BLaER1 treated with 17β-estradiol and CSF1 and Interleukin-3, amounts not matched to agents 10 nM and 100 nM (cell line): ENCODE measurements at regions not wholly inside any gene's neighbourhood (a gene's known extent, or its start where the extent isn't known, plus 50 kb on each side); places are given as distances from the start of the nearest gene placed in this dataset.
"Not testable (repeated sequence)": the region's sequence is repeated elsewhere in the genome, so short reads cannot be mapped to it uniquely, and the experiment has no call there.

Experiments
- H3K27ac ChIP-seq, 11 experiments: shearing (Covaris generic); formaldehyde crosslinking; 2 replicates each; pipeline ENCODE4 v1.8.1; 2022
- H3K27me3 ChIP-seq, 11 experiments: shearing (Covaris generic); formaldehyde crosslinking; 2 replicates each; pipeline ENCODE4 v1.8.1; 2022
- H3K36me3 ChIP-seq, 11 experiments: shearing (Covaris generic); formaldehyde crosslinking; 2 replicates each; pipeline ENCODE4 v1.8.1; 2022
- H3K4me1 ChIP-seq, 10 experiments: shearing (Covaris generic); formaldehyde crosslinking; 2 replicates each; pipeline ENCODE4 v1.8.1; 2022
- H3K4me2 ChIP-seq, 11 experiments: shearing (Covaris generic); formaldehyde crosslinking; 2 replicates each; pipeline ENCODE4 v1.8.1; 2022
- H3K4me3 ChIP-seq, 10 experiments: shearing (Covaris generic); formaldehyde crosslinking; 2 replicates each; pipeline ENCODE4 v1.8.1; 2022
- H3K9ac ChIP-seq, 11 experiments: shearing (Covaris generic); formaldehyde crosslinking; 2 replicates each; pipeline ENCODE4 v1.8.1; 2022
- H3K9me3 ChIP-seq, 11 experiments: shearing (Covaris generic); formaldehyde crosslinking; replicated peaks in 1 of 11; 2 replicates each; pipeline ENCODE4 v1.8.1; 2022
- H4K20me1 ChIP-seq, 11 experiments: shearing (Covaris generic); formaldehyde crosslinking; 2 replicates each; pipeline ENCODE4 v1.8.1; 2022
- Cebpa-rat ChIP-seq, 11 experiments: shearing (Covaris generic); IDR thresholded peaks; 2 replicates each; pipeline ENCODE4 v1.8.1; 2022

DNA sequence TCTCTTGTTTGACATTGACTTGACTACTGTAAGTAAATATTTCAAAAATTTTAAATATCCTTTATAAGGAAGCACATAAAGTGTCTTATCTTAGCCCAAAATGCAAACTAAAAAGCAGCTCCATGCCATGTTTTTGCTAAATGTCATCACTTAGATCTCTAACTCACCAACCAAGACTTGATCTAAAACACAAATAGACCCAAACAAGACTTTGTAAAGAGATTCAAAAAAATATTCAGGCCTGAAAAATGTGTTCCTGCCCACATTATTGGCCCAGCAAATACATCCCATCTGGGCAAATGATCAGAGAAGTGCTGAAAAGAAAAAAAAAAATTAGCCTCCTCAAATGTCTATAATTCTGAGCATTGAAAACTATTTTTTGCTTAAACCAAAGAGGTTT lies 187.6 kb downstream of the MREG start:
- no peaks in the 10 kb centered on the region for H4K20me1 ChIP-seq

GRCh38 chr2:215821298-215821697 lies 192.1 kb downstream of the MREG start:
- not testable (repeated sequence) for H3K36me3 ChIP-seq, H3K9ac ChIP-seq, H3K4me3 ChIP-seq, H3K4me1 ChIP-seq, H3K27ac ChIP-seq, H4K20me1 ChIP-seq, H3K4me2 ChIP-seq, H3K27me3 ChIP-seq
- H3K9me3 ChIP-seq = peaks cover 10 to 67% (median 22%) of the 10 kb centered on the region in 11 experiments; a peak in 18 of 22 replicates

More for the DNA sequence above, 187.6 kb downstream of the MREG start:
- Histone ChIP-seq H3K36me3 (no peaks in the 10 kb centered on the region), H3K9ac (no peak overlapping the region), H3K4me1 (peaks cover 0 to 34% (median 2%) of the 10 kb centered on the region in 10 experiments; a peak in 9 of 20 replicates), H3K4me2 (no peak overlapping the region), H3K4me3 (no peak overlapping the region), H3K27me3 (no peaks in the 10 kb centered on the region), H3K27ac (no peak overlapping the region), H3K9me3 (peaks cover 4 to 57% (median 11%) of the 10 kb centered on the region in 11 experiments; a peak in 15 of 22 replicates)
- no peak for TF ChIP-seq Cebpa-rat (IDR thresholded peaks at IDR 0.05)

DNA sequence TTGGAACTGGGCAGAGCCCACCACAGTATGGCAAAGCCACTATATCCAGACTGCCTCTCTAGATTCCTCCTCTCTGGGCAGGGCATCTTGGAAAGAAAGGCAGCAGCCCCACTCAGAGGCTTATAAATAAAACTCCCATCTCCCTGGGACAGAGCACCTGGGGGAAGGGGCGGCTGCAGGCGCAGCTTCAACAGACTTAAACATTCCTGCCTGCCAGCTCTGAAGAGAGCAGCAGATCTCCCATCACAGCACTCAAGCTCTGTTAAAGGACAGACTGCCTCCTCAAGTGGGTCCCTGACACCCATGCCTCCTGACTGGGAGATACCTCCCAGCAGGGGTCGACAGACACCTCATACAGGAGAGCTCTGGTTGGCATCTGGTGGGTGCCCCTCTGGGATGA lies 193.6 kb downstream of the MREG start:
- not testable (repeated sequence) for H3K27ac ChIP-seq, H3K4me3 ChIP-seq, H4K20me1 ChIP-seq, H3K4me1 ChIP-seq, H3K9ac ChIP-seq, H3K27me3 ChIP-seq, H3K4me2 ChIP-seq, H3K36me3 ChIP-seq
- peaks cover 10 to 73% (median 22%) of the 10 kb centered on the region in 11 experiments; a peak in 18 of 22 replicates for H3K9me3 ChIP-seq

DNA sequence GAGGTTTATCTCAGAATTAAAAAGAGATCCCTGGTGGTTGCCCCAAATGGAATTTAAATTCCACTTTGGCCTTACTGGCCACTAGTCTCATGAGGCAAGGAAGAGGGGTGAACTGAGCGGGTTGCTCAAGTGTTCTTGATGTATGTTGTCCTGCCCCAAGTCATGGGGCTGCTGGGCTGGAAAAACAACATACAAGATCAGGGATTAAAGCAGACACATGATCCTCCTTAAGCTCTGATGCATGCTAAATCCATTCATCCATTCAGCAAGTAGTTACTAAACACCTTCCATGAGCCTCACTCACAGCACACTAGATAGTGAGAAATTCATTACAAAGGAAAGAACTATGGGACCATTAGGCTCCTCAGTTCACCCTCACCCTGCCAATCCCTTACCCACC lies 196.3 kb downstream of the MREG start:
- H3K9ac ChIP-seq = no peak overlapping the region
- H3K4me3 ChIP-seq = no peak overlapping the region
- H3K4me1 ChIP-seq = peaks cover 9 to 16% (median 12%) of the 10 kb centered on the region in 10 experiments
- no peaks in the 10 kb centered on the region for H3K36me3 ChIP-seq
- H3K27ac ChIP-seq = no peak overlapping the region
- no peak overlapping the region for H3K4me2 ChIP-seq
- TF ChIP-seq Cebpa-rat (IDR thresholded peaks at IDR 0.05) = no peak
- no peaks in the 10 kb centered on the region for H3K27me3 ChIP-seq
- peaks cover 9 to 53% (median 22%) of the 10 kb centered on the region in 11 experiments; a peak in 18 of 22 replicates for H3K9me3 ChIP-seq
- no peaks in the 10 kb centered on the region for H4K20me1 ChIP-seq

GRCh38 chr2:215816424-215816823 lies 196.9 kb downstream of the MREG start:
- H3K9me3 ChIP-seq = peaks cover 8 to 47% (median 19%) of the 10 kb centered on the region in 11 experiments; a peak in 18 of 22 replicates
- no peak overlapping the region for H3K9ac ChIP-seq
- no peak overlapping the region for H3K27ac ChIP-seq
- H3K4me1 ChIP-seq = peaks cover 15 to 22% (median 18%) of the 10 kb centered on the region in 10 experiments
- H3K27me3 ChIP-seq = no peaks in the 10 kb centered on the region
- no peak overlapping the region for H3K4me3 ChIP-seq
- TF ChIP-seq Cebpa-rat (IDR thresholded peaks at IDR 0.05) = no peak
- H3K36me3 ChIP-seq = no peaks in the 10 kb centered on the region
- no peaks in the 10 kb centered on the region for H4K20me1 ChIP-seq
- no peak overlapping the region for H3K4me2 ChIP-seq

DNA sequence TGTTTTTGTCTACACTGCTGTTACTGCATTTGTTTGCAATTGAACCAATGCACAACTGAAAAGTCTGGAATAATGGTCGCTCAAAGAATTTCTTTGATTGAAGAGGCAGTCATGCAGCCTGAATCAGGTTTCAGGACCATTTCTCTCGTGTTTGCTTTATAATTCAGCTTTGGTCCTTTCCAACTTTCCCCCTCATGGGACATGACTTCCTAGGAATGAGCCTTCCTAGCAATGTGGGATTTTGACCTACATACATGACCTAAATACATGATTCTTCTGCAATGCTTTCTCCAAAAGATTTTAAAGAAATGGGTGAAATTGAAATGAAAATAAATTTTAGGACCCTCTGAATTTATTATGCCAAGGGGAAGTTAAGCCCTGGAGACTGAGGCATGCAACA lies 197.4 kb downstream of the MREG start:
- Histone ChIP-seq H3K36me3 (no peaks in the 10 kb centered on the region), H3K9me3 (peaks cover 6 to 42% (median 16%) of the 10 kb centered on the region in 11 experiments; a peak in 17 of 22 replicates), H3K27me3 (no peaks in the 10 kb centered on the region), H3K27ac (no peak overlapping the region), H3K9ac (no peak overlapping the region), H4K20me1 (no peaks in the 10 kb centered on the region), H3K4me3 (no peak overlapping the region), H3K4me2 (no peak overlapping the region), H3K4me1 (peaks cover 20 to 27% (median 23%) of the 10 kb centered on the region in 10 experiments)
- TF ChIP-seq Cebpa-rat (IDR thresholded peaks at IDR 0.05) = no peak

GRCh38 chr2:215812966-215813365 lies 200.4 kb downstream of the MREG start:
- Histone ChIP-seq H3K4me2 (peak overlapping the region in 10 of 11 experiments; percentile 72 to 89 (median 80); a peak in 19 of 22 replicates), H3K4me1 (peaks cover 27 to 45% (median 38%) of the 10 kb centered on the region in 10 experiments), H3K27me3 (no peaks in the 10 kb centered on the region), H3K9ac (no peak overlapping the region), H3K9me3 (peaks cover 0 to 20% (median 0%) of the 10 kb centered on the region in 11 experiments; a peak in 2 of 22 replicates), H3K4me3 (no peak overlapping the region), H3K27ac (peak overlapping the region in 3 of 11 experiments; percentile 68 to 81 (median 75); a peak in 4 of 22 replicates), H4K20me1 (no peaks in the 10 kb centered on the region), H3K36me3 (no peaks in the 10 kb centered on the region)
- no peak for TF ChIP-seq Cebpa-rat (IDR thresholded peaks at IDR 0.05)

DNA sequence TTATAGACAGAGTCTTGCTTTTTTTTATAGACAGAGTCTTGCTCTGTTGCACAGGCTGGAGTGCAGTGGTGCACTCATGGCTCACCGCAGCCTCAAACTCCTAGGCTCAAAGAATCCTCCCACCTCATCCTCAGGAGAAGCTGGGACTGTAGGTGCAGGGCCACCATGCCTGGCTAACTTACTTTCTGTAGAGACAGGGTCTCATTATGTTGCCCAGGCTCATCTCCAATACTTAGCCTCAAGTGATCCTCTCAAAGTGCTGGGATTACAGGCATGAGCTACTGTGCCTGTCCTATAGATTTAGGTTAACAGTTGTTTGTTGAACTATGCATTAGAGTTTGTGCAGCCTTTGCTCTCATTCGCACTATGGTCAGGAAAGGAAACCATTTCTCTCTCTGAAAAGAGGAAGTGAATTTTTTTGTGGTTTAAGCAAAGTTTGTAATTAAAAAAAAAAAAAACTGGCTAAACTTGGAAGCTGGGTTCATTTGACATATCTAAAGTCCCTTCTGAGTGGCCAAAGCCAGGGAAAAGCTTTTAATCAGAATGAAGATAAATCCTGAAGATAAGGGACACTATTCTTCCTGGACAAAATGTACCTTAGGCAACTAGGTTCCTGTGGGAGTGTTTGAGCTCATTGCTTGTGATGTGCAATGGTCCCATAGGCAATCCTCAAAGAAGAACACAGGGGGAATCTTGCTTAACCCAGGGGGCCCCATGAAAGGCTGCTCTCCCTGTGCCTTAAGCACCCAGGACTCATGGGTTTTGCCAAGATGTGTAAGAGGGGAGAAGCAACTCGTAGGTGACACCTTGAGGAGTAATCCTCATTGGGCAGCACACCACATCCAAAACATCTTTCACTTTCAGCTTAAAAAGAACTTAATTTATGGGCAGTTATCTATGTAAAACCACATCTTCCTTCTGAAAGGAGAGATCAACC lies 201.7 kb downstream of the MREG start:
- Histone ChIP-seq H3K4me1 (peaks cover 27 to 50% (median 39%) of the 10 kb centered on the region in 10 experiments), H3K27ac (peak overlapping the region in 9 of 11 experiments; percentile 38 to 81 (median 69); a peak in 16 of 22 replicates), H3K4me3 (peak overlapping the region in 1 of 10 experiments; percentile 26; a peak in 1 of 20 replicates), H3K4me2 (peak overlapping the region; percentile 64 to 89 (median 80)), H3K36me3 (no peaks in the 10 kb centered on the region), H4K20me1 (no peaks in the 10 kb centered on the region), H3K9ac (peak overlapping the region in 7 of 11 experiments; percentile 23 to 67 (median 39); a peak in 13 of 22 replicates), H3K27me3 (no peaks in the 10 kb centered on the region), H3K9me3 (peaks cover 0 to 14% (median 0%) of the 10 kb centered on the region in 11 experiments; a peak in 2 of 22 replicates)
- TF ChIP-seq Cebpa-rat (IDR thresholded peaks at IDR 0.05) = peak in 4 of 11 experiments; percentile 23 to 76 (median 62); a peak in 4 of 22 replicates

DNA sequence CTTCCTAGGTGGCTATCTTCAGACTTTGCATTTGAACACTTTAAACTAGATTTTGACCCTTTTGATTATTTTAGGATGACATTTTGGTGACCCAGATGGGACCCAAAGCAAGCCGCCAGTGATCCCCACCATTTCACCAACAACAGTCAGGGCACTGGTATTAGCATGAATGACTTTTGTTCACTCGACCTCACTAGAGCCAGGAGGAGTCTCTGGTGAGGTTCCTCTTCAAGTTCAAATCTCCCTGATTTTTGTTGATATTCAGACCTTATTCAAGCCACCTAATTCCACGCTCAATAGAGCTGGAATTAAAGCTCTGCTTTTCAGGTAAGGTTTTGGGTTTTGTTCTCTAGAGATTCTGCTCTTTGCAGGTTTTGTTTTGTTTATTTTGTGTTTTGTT lies 202.3 kb downstream of the MREG start:
- H3K4me3 ChIP-seq = peak overlapping the region in 1 of 10 experiments; percentile 26; a peak in 1 of 20 replicates
- H3K9ac ChIP-seq = peak overlapping the region in 6 of 11 experiments; percentile 23 to 67 (median 44); a peak in 9 of 22 replicates
- no peaks in the 10 kb centered on the region for H3K27me3 ChIP-seq
- H3K9me3 ChIP-seq = peaks cover 0 to 9% (median 0%) of the 10 kb centered on the region in 11 experiments; a peak in 2 of 22 replicates
- peak overlapping the region in 9 of 11 experiments; percentile 28 to 81 (median 69); a peak in 16 of 22 replicates for H3K27ac ChIP-seq
- H4K20me1 ChIP-seq = no peaks in the 10 kb centered on the region
- H3K36me3 ChIP-seq = no peaks in the 10 kb centered on the region
- H3K4me1 ChIP-seq = peaks cover 27 to 50% (median 39%) of the 10 kb centered on the region in 10 experiments
- TF ChIP-seq Cebpa-rat (IDR thresholded peaks at IDR 0.05) = no peak
- H3K4me2 ChIP-seq = peak overlapping the region; percentile 64 to 89 (median 80)
